H1 (cell line): ENCODE measurements at regions not wholly inside any gene's neighbourhood (a gene's known extent, or its start where the extent isn't known, plus 50 kb on each side); places are given as distances from the start of the nearest gene placed in this dataset.

Source experiments
- CHD7 ChIP-seq: fragments of 300-600 bp; sonication (generic); IDR thresholded peaks from 2 replicates; pipeline ENCODE4 v1.7.1; 2012; ENCODE audit warnings: low read length, moderate library complexity, mild to moderate bottlenecking, inconsistent platforms; ENCODE audit not compliant: insufficient replicate concordance
- E2F6 ChIP-seq: IDR thresholded peaks from 2 replicates; pipeline ENCODE4 v1.6.1; 2012; ENCODE audit warnings: inconsistent platforms
- EGR1 ChIP-seq: IDR thresholded peaks from 2 replicates; pipeline ENCODE4 v1.6.1; 2011; ENCODE audit warnings: low read depth, low read length, borderline replicate concordance
- KDM1A ChIP-seq: fragments of 200-600, 300-600 bp; sonication (generic); IDR thresholded peaks from 2 replicates; pipeline ENCODE4 v1.7.1; 2016; ENCODE audit warnings: mild to moderate bottlenecking, low read length, borderline replicate concordance
- RAD21 ChIP-seq, 2 experiments: IDR thresholded peaks in 1 of 2; conservative IDR thresholded peaks in 1 of 2; 2 replicates each; pipeline ENCODE4 v1.6.1; 2011; ENCODE audit warnings: low read depth in 2 of 2, low read length in 2 of 2, improper control_type of control experiment in 1 of 2, inconsistent platforms in 1 of 2, mild to moderate bottlenecking in 1 of 2, moderate library complexity in 1 of 2
- RNF2 ChIP-seq: fragments of 200-900, 300-1000 bp; sonication (generic); IDR thresholded peaks from 2 replicates; pipeline ENCODE4 v1.7.1; 2016; ENCODE audit warnings: borderline replicate concordance, low read depth, mild to moderate bottlenecking, antibody characterized with exemption, low read length; ENCODE audit not compliant: poor library complexity, severe bottlenecking; ENCODE audit errors: missing control alignments
- SAP30 ChIP-seq: fragments of 300-600 bp; sonication (generic); IDR thresholded peaks from 2 replicates; pipeline ENCODE4 v1.7.1; 2012; ENCODE audit warnings: low read length, moderate library complexity, mild to moderate bottlenecking, inconsistent platforms; ENCODE audit not compliant: insufficient read depth, insufficient replicate concordance
- SIX5 ChIP-seq: IDR thresholded peaks from 2 replicates; pipeline ENCODE4 v1.6.1; 2011; ENCODE audit warnings: mild to moderate bottlenecking, low read depth, low read length
- SP2 ChIP-seq: IDR thresholded peaks from 2 replicates; pipeline ENCODE4 v1.6.1; 2012; ENCODE audit warnings: mild to moderate bottlenecking, low read length, inconsistent platforms

GRCh38 chr10:129179245-129179971 lies 287.6 kb upstream of the MGMT start (continued):
- TF ChIP-seq CHD7: no peak
- TF ChIP-seq SP2: no peak
- TF ChIP-seq EGR1: no peak
- TF ChIP-seq SAP30: no peak
- TF ChIP-seq RAD21 (IDR thresholded peaks at IDR 0.05 in 1 of 2, conservative IDR thresholded peaks at IDR 0.05 in 1 of 2; ENCODE audit: low read depth in 2 of 2, low read length in 2 of 2): no peak
- no peak for TF ChIP-seq SIX5
- no peak for TF ChIP-seq RNF2
- TF ChIP-seq E2F6: no peak
- no peak for TF ChIP-seq KDM1A
